Eye (tissue), 1 donor: ENCODE measurements at regions not wholly inside any gene's neighbourhood (a gene's known extent, or its start where the extent isn't known, plus 50 kb on each side); places are given as distances from the start of the nearest gene placed in this dataset.

Experiments
- DNase-seq: peaks from one replicate; pipeline ENCODE4 v3.0.0-alpha.2; 2015

GRCh38 chr20:19807946-19808330 lies 49.9 kb downstream of the RIN2 start:
- DNase-seq = no peak

- DNase-seq = no peak
These were observed 50.4 kb downstream of the RIN2 start for GRCh38 chr20:19808498-19808897.

GRCh38 chr20:19809505-19809904 lies 51.4 kb downstream of the RIN2 start:
- no peak for DNase-seq

DNA sequence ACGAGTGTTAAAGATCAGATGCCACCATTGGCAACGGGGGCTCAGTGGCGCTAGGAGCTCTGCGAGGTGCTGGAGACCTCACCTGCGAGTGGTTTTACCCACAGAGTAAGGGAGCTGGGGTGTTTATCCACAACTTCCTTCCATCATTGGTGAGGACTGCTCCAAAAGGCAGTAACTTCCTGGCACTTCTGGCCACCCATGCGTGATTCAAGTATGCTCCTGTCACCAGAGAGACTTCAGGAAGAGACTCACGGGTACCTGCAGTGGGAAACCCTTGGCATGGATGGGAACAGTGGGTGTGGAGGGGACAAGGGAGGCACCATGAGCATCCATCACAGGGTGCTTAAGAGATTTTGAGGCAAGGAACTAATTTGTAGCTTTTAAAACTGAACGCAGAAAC lies 53.2 kb downstream of the RIN2 start:
- DNase-seq = no peak

- DNase-seq = no peak
These were observed 54.0 kb downstream of the RIN2 start for GRCh38 chr20:19812056-19812455.

DNA sequence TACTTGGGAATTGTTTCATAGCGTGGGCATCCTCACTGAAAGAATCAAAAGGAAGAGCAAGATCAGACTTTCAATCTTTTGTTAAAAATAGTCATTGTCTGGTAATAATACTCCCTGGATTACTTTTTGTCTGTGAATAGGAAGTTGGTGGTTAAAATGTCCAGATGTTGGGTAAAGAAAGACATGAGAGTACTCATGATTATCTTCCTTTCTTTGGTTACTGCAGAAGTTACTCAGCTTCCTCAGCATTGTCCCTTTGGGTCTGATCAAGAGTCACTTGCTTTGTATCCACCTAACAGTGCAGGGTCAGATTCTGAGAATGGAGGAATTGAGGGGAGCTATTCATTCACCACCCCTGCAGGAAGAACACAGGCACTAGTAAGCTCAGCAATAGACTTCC lies 54.6 kb downstream of the RIN2 start:
- no peak for DNase-seq

GRCh38 chr20:19813846-19814640 lies 56.0 kb downstream of the RIN2 start:
- no peak for DNase-seq

GRCh38 chr20:19815553-19815991 lies 57.5 kb downstream of the RIN2 start:
- peak; percentile 25 for DNase-seq

DNA sequence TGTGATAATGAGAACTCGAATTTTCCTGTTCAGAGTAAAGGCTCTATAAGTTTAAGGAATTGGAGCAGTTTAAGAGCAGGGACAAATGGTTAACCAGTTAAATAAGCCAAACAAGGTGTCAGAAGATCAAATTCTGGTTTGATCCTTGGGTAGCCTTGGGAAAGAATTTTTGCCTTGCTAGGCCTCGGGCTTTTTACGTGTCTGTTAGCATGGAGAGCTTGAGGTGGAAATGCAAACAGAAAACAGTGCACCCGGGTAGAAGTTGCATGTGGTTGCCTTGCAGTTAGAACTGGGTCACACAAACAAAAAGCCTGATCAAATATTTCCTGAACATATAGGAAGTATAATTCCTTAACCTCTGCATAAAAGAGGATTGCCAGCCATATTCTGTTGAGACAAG lies 58.3 kb downstream of the RIN2 start:
- no peak for DNase-seq

- no peak for DNase-seq
These were observed 59.0 kb downstream of the RIN2 start for GRCh38 chr20:19817017-19817416.

DNA sequence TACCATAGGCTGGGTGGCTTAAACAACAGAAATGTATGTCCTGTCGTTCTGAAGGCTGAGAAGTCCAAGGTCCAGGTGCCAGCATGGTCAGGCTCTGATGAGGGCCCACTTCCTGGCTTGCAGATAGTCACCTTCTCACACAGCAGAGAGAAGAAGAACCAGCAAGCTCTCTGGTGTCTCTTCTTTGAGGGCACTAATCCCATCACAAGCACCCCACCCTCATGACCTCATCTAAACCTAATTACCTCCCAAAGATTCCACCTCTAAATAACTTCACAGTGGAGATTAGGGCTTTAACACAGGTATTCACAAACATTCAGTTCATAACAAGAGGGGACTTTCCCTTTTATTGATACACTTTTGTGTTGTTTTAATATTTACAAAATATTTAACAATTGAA lies 61.1 kb downstream of the RIN2 start:
- DNase-seq = no peak

DNA sequence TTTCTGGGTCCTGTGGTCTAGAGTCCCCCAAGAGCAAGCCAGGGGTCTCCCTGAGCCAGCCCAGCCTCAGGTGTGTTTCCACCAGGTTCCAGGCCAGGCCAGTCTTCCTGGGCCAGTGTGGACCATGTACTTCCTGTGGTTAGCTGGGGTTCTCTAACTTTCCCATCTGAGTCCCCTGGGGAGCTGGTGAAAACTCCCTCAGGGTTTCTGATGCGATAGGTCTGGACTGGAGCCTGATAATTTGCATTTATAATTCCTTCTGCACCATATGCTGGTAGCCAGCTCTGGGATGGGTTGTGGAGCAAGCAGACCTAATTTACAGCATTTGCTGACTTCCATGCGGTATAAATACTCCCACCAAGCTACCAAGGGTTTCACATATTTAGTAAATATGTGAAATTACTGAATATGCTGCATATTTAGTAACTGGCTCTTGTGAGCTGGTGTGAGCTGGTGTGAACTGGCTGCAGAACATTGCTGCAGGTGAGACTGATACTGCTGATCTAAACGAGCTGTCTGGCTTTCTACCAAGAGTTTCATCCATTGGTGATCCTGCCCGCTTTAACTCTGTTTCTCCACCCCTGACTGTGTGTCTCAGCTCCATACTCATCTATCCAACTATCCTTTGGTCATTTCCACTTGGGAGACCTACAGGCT lies 62.6 kb downstream of the RIN2 start:
- DNase-seq = no peak

DNA sequence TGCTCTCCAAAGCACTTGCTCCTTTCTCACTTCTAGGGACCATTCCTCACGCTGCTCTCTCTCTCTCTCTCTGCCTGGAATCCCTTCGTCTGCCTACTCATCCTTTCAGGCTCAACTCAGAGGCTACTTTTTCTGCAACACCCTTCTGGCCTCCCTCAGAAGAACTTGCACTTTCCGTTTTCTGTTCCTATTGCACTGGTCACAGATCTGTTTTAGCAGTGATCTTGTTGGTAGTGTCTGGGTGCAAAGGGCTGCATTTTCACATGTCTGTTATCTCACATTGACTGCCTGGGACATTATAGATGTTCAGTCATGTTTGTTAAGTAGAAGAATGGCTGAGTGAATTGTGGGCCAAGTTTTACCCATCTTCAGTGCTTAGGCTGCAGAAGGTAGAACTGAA lies 63.5 kb downstream of the RIN2 start:
- DNase-seq = no peak

- DNase-seq = no peak
These were observed 65.2 kb downstream of the RIN2 start for GRCh38 chr20:19823216-19823615.

DNA sequence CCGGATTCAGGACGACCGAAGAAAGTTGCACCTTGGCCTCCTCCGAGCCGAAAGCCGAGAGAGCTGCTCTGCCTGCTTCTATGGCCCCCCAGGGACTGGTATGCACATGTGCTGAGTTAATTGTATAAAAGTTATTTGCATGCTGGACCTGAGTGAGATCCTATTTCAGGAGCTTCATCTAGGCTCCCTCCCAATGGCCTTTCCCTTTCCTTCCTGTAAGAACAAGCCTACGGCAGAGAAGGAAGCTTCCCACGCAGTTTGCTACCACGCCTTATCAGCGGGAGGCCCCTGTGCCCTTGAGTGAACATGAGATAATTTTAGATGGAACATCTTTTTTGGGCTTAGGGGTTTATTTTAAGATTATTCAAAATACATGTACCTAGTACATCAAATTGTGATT lies 65.9 kb downstream of the RIN2 start:
- DNase-seq = no peak

GRCh38 chr20:19824861-19825260 lies 66.8 kb downstream of the RIN2 start:
- DNase-seq = no peak

DNA sequence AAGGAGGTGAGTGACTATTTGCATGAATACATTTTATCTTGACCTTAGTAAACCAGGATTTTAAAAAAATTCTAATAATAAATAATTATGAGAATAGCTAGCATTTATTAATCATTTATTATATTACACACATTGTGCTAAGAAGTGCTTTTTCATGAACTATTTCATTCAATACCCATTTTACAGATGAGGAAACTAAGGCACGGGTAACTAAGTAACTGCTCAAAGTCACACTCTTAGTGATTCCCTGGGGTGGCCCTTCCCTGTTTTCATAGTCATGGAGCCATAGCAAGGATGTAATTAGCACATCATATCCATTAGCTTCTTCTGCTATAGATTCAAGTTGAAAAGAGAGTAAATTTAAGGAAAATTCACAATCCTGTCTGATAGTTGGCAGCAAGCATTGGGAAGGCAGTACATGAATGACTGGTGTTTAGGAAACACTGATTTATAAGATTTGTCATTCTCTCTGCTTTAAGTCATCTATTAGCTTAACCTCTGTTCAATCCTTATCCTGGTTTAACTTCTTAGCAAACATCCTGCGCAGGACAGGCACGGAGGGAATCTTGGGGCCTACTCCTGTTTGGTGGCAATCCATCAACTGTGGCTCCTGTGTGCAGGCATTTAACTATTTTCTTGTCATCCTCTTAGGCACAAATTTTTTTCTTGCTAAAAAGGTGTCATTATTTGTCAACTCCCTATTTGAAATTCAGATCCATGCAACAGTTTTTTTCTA lies 68.3 kb downstream of the RIN2 start:
- no peak for DNase-seq

DNA sequence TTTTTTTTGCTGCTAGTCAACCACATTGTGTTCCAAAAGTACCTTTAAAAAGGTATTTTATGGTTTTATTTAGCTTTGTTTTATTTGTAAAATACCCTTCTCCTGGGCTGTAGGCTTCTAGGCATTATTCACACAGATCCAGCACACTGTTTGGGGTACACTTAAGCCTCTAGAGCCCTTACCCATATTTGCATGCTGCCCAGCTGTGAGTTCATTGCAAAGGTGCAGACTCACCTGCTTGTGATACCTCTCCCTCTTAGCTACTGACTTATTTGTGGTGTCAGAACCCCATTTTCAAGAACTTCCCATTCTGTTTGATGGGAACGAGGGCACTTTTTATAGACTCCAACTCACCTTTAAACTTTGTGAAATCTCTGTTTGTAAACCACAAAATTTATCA lies 69.8 kb downstream of the RIN2 start:
- DNase-seq = no peak

DNA sequence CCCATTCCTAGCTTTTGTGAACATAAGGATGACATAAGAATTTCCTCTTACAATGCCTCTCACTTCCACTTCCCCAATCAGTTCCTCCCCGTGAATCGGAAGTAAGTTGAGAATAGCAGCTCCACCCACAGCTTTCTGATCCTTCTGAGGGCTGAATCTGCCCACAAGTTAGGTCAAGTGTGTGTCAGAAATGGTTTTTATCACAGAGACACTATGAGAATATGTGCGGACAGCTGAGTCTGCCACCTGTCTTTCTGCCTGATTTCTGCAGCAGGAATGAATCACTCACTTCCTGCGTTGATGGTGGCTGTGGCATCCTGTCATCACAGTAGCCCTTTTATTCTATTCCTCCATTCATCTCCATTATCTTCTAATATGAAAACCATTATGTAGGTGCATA lies 70.2 kb downstream of the RIN2 start:
- no peak for DNase-seq

- DNase-seq = no peak
These were observed 72.2 kb downstream of the RIN2 start for GRCh38 chr20:19830211-19830785.

- no peak for DNase-seq
These were observed 74.8 kb downstream of the RIN2 start for GRCh38 chr20:19832875-19833274.

DNA sequence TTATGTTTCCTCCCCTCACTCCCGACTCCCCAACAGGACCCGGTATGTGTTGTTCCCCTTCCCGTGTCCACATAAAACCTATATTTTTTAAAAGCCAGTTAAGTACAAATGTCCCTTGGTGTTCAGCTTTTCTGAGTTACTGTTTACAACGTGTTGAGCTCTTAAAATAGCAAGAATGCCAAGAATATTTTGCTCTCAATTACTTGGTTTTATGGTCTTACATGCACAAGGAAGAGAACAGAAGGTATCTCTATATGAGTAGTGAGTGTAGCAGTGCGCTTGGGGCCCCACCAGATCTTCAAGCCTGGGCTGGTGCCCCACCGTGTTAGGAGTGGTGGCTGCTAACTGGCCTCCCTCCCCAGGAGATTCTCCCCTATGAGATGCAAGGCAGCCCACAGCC lies 75.3 kb downstream of the RIN2 start:
- DNase-seq = no peak

DNA sequence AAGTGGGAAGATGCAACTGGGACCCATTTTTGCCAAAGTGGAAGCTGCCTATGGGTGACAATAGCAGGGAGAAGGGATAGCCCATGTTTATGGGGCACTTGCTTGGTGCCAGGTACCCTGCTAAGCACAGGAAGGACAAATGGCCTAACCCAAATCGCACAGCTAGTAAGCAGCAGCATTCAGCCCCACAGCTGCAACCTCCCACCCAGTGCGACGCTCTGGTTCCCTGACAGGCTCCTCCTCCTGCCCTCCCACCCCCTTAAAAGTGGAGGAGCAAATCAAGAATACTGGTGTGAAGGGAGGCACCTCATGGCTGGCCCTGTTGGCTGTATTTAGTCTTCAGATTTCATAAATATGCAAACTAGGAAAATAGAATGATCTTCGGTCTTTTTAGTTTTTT lies 76.2 kb downstream of the RIN2 start:
- no peak for DNase-seq

- DNase-seq = no peak
These were observed 76.7 kb downstream of the RIN2 start for GRCh38 chr20:19834783-19835182.
